ENCODE measurements at regions not wholly inside any gene's neighbourhood (a gene's known extent, or its start where the extent isn't known, plus 50 kb on each side); places are given as distances from the start of the nearest gene placed in this dataset.

GRCh38 chr21:35372201-35372600 lies 323.1 kb upstream of the RUNX1 start:
- TF ChIP-seq, protein P1, sequence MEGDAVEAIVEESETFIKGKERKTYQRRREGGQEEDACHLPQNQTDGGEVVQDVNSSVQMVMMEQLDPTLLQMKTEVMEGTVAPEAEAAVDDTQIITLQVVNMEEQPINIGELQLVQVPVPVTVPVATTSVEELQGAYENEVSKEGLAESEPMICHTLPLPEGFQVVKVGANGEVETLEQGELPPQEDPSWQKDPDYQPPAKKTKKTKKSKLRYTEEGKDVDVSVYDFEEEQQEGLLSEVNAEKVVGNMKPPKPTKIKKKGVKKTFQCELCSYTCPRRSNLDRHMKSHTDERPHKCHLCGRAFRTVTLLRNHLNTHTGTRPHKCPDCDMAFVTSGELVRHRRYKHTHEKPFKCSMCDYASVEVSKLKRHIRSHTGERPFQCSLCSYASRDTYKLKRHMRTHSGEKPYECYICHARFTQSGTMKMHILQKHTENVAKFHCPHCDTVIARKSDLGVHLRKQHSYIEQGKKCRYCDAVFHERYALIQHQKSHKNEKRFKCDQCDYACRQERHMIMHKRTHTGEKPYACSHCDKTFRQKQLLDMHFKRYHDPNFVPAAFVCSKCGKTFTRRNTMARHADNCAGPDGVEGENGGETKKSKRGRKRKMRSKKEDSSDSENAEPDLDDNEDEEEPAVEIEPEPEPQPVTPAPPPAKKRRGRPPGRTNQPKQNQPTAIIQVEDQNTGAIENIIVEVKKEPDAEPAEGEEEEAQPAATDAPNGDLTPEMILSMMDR (conservative IDR thresholded peaks at IDR 0.05) = no peak
- no peaks in the 10 kb centered on the region for H3K36me3 Mint-ChIP-seq (ENCODE audit: insufficient read depth in 1 of 3, low read depth in 3 of 3)
- no peak overlapping the region for H3K18ac ChIP-seq (ENCODE audit: insufficient read length, low read depth, low read length)
- no peak overlapping the region for H3T11ph ChIP-seq (ENCODE audit: low read length)
- H3K23me2 ChIP-seq (ENCODE audit: insufficient read length, low read depth, low read length, poor library complexity, severe bottlenecking) = no peaks in the 10 kb centered on the region
- H3K23ac ChIP-seq (ENCODE audit: insufficient read length, low read depth, low read length) = no peak overlapping the region
- no peaks in the 10 kb centered on the region for H3K27me3 ChIP-seq (ENCODE audit: insufficient read depth, low read length)
- H3K4me3 Mint-ChIP-seq = no peak overlapping the region
- H3K56ac ChIP-seq (ENCODE audit: insufficient read length, low read depth, low read length) = no peak overlapping the region
- H3K27ac ChIP-seq (ENCODE audit: insufficient read length, low read depth, low read length) = no peak overlapping the region
- H2BK5ac ChIP-seq (ENCODE audit: insufficient read length, low read length) = no peak overlapping the region
- no peaks in the 10 kb centered on the region for H3K79me1 ChIP-seq (ENCODE audit: insufficient read depth, low read depth, low read length, poor library complexity, severe bottlenecking)
- peaks cover 3% of the 10 kb centered on the region; the same call in 1 of the 2 replicates for H3K4me1 ChIP-seq (ENCODE audit: insufficient read depth, low read length)
- no peak overlapping the region for H2AK5ac ChIP-seq (ENCODE audit: insufficient read length, low read length)
- H4K8ac ChIP-seq (replicated peaks; ENCODE audit: insufficient read length, low read depth, low read length) = no peak overlapping the region
- H3K4me2 ChIP-seq (ENCODE audit: insufficient read depth, insufficient read length, low read length) = no peak overlapping the region
- H3K79me2 ChIP-seq (ENCODE audit: insufficient read depth, low read length) = no peaks in the 10 kb centered on the region
- H2BK120ac ChIP-seq (ENCODE audit: low read depth, low read length, poor library complexity, severe bottlenecking) = no peak overlapping the region
- no peaks in the 10 kb centered on the region for H3K9me3 Mint-ChIP-seq
- no peak overlapping the region for H3K9ac ChIP-seq (ENCODE audit: extremely low read depth, insufficient read length, low read length)
- peaks cover 17% of the 10 kb centered on the region in 2 experiments for H3K4me1 Mint-ChIP-seq
- H3K27ac Mint-ChIP-seq = no peak overlapping the region
- WGBS (ENCODE audit: extremely low coverage, insufficient read length, low lambda C conversion rate) = no CpG with 5 or more reads among the region's 5 CpGs
- no peak for DNase-seq
- H4K20me1 ChIP-seq (ENCODE audit: control insufficient read depth, insufficient read depth, insufficient read length) = no peaks in the 10 kb centered on the region
- H2BK12ac ChIP-seq (ENCODE audit: insufficient read length, low read depth, low read length) = no peak overlapping the region
- H2BK15ac ChIP-seq (ENCODE audit: low read depth, low read length) = no peak overlapping the region
- H2AFZ ChIP-seq (ENCODE audit: low read length) = no peak overlapping the region
- H4K91ac ChIP-seq (ENCODE audit: insufficient read length, low read depth, low read length) = no peak overlapping the region
- H3K4ac ChIP-seq (ENCODE audit: low read depth, low read length) = no peak overlapping the region
- H4K5ac ChIP-seq (ENCODE audit: insufficient read length, low read depth, low read length) = no peak overlapping the region
- no peak overlapping the region for H3K14ac ChIP-seq (ENCODE audit: insufficient read depth, low read length)
- no peak overlapping the region for H2BK20ac ChIP-seq (ENCODE audit: low read depth, low read length, poor library complexity, severe bottlenecking)
- H3K9me3 ChIP-seq (ENCODE audit: control insufficient read depth, low read depth, low read length) = no peaks in the 10 kb centered on the region
- no peaks in the 10 kb centered on the region for H3K27me3 Mint-ChIP-seq (ENCODE audit: low read depth)

Data from H9 (cell line).